Sigmoid colon (tissue), 4 donors: ENCODE measurements at regions not wholly inside any gene's neighbourhood (a gene's known extent, or its start where the extent isn't known, plus 50 kb on each side); places are given as distances from the start of the nearest gene placed in this dataset.

Source experiments
- POLR2A ChIP-seq, 2 donors: fragments of 450-650 bp; IDR thresholded peaks; one replicate each; pipeline ENCODE4 v1.6.1; 2016; ENCODE audit warnings: antibody characterized with exemption in 2 of 2, mild to moderate bottlenecking in 2 of 2, moderate library complexity in 2 of 2
- POLR2AphosphoS5 ChIP-seq, 4 donors: sonication (generic); formaldehyde crosslinking; IDR thresholded peaks; one replicate each; pipeline ENCODE4 v1.6.1; 2017; ENCODE audit warnings: antibody characterized with exemption in 4 of 4
- TF ChIP-seq, protein P1 (sequence below), 4 experiments: fragments of 450-650 bp in 3 of 4; fragments of 200-600 bp in 1 of 4; IDR thresholded peaks; one replicate each; pipeline ENCODE4 v1.5.1; 2016 to 2019; ENCODE audit warnings: antibody characterized with exemption in 4 of 4, mild to moderate bottlenecking in 3 of 4, moderate library complexity in 2 of 4

DNA sequence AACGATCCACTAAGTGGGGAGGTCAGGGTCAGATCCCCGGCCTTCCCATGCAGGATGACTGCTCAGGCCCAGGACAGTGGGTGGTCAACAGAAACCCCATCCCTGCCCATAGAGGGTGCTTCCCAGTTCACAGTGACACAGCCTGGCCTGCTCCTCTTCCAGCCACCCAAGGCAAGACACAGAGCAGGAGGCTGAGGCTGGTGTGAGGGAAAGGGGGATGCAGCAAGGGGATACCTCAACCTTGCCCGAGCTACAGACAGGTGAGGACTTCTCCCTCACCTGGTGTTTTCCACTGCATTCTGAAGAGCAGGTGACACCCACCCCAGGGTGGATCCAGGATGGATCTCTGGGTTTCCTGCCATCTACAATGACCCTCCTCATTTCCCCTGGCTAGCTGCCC lies 106.7 kb downstream of the KIF26A start:
- TF ChIP-seq, protein P1, sequence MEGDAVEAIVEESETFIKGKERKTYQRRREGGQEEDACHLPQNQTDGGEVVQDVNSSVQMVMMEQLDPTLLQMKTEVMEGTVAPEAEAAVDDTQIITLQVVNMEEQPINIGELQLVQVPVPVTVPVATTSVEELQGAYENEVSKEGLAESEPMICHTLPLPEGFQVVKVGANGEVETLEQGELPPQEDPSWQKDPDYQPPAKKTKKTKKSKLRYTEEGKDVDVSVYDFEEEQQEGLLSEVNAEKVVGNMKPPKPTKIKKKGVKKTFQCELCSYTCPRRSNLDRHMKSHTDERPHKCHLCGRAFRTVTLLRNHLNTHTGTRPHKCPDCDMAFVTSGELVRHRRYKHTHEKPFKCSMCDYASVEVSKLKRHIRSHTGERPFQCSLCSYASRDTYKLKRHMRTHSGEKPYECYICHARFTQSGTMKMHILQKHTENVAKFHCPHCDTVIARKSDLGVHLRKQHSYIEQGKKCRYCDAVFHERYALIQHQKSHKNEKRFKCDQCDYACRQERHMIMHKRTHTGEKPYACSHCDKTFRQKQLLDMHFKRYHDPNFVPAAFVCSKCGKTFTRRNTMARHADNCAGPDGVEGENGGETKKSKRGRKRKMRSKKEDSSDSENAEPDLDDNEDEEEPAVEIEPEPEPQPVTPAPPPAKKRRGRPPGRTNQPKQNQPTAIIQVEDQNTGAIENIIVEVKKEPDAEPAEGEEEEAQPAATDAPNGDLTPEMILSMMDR (IDR thresholded peaks at IDR 0.05), result no peak
- TF ChIP-seq POLR2A (IDR thresholded peaks at IDR 0.05), result no peak
- no peak for TF ChIP-seq POLR2AphosphoS5 (IDR thresholded peaks at IDR 0.05)
